ENCODE measurements at regions not wholly inside any gene's neighbourhood (a gene's known extent, or its start where the extent isn't known, plus 50 kb on each side); places are given as distances from the start of the nearest gene placed in this dataset.

DNA sequence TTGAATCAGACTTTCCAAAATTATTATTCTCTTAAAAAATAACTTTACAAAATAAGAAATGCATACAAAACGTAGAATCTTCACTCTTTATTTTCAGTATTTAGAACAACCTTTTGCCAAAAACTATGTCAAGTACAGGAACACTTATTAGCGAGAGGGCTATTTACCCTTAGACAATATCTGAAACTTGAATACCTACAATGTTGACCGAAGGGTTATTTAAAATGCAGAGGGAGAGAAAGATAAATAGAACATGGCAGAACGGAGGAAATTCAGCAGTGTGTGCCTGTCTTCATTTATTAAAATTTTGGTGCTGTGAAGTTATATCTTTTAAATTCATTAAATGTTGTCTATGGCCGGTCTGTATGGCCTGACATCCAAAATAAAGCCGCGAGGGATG is 198.8 kb downstream of the EFNB2 start:
- intact Hi-C loops (cut with micrococcal nuclease) = no loop called here
- no peak overlapping the region for H3K4me3 ChIP-seq
- no peak for TF ChIP-seq CTCF (IDR thresholded peaks at IDR 0.05; ENCODE audit: borderline replicate concordance)
- no peak overlapping the region for H3K27ac ChIP-seq (replicated peaks)
- H3K4me1 ChIP-seq = no peaks in the 10 kb centered on the region
- H3K27me3 ChIP-seq (ENCODE audit: low read depth) = no peaks in the 10 kb centered on the region
- no peak for DNase-seq
- no peaks in the 10 kb centered on the region for H3K36me3 ChIP-seq
- peaks cover 20% of the 10 kb centered on the region for H3K9me3 ChIP-seq (replicated peaks)

GRCh38 chr13:106332621-106333020 is 202.8 kb downstream of the EFNB2 start:
- no peak overlapping the region for H3K27ac ChIP-seq (replicated peaks)
- TF ChIP-seq CTCF (IDR thresholded peaks at IDR 0.05; ENCODE audit: borderline replicate concordance) = no peak
- H3K36me3 ChIP-seq = no peaks in the 10 kb centered on the region
- no peak overlapping the region for H3K4me3 ChIP-seq
- no peaks in the 10 kb centered on the region for H3K4me1 ChIP-seq
- H3K27me3 ChIP-seq (ENCODE audit: low read depth) = no peaks in the 10 kb centered on the region
- intact Hi-C loops (cut with micrococcal nuclease) = no loop called here
- no peaks in the 10 kb centered on the region for H3K9me3 ChIP-seq (replicated peaks)
- no peak for DNase-seq

GRCh38 chr13:106331116-106331515 is 204.3 kb downstream of the EFNB2 start:
- intact Hi-C loops (cut with micrococcal nuclease) = no loop called here
- no peak for TF ChIP-seq CTCF (IDR thresholded peaks at IDR 0.05; ENCODE audit: borderline replicate concordance)
- no peaks in the 10 kb centered on the region for H3K27me3 ChIP-seq (ENCODE audit: low read depth)
- no peak overlapping the region for H3K27ac ChIP-seq (replicated peaks)
- no peaks in the 10 kb centered on the region for H3K4me1 ChIP-seq
- no peaks in the 10 kb centered on the region for H3K36me3 ChIP-seq
- H3K9me3 ChIP-seq (replicated peaks) = no peaks in the 10 kb centered on the region
- no peak overlapping the region for H3K4me3 ChIP-seq
- no peak for DNase-seq

GRCh38 chr13:106329941-106330340 is 205.5 kb downstream of the EFNB2 start:
- no peak overlapping the region for H3K27ac ChIP-seq (replicated peaks)
- H3K9me3 ChIP-seq (replicated peaks) = no peaks in the 10 kb centered on the region
- DNase-seq = no peak
- H3K36me3 ChIP-seq = no peaks in the 10 kb centered on the region
- no peak for TF ChIP-seq CTCF (IDR thresholded peaks at IDR 0.05; ENCODE audit: borderline replicate concordance)
- H3K4me3 ChIP-seq = no peak overlapping the region
- no peaks in the 10 kb centered on the region for H3K27me3 ChIP-seq (ENCODE audit: low read depth)
- H3K4me1 ChIP-seq = no peaks in the 10 kb centered on the region
- intact Hi-C loops (cut with micrococcal nuclease) = no loop called here

DNA sequence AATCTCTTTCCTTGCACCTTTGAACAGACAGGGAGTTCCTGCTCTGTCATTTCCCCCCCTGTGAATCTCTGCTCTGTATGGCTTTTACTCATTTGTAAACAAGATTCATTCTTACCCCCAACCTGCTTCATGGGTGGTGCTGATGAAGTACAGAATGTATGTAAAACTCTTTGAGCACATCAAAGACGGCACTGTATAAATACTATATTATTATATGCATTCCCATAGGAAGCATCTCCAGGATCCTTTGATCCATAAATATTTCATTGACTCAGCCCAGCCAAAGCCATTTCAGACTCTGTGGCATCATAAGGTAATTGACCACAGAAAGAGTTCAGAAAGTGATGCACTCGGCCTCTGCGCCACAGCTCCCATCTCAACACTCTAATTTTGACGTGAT is 208.7 kb downstream of the EFNB2 start:
- no peak for TF ChIP-seq CTCF (IDR thresholded peaks at IDR 0.05; ENCODE audit: borderline replicate concordance)

GRCh38 chr13:106324444-106324843 is 211.0 kb downstream of the EFNB2 start:
- no peak for TF ChIP-seq CTCF (IDR thresholded peaks at IDR 0.05; ENCODE audit: borderline replicate concordance)
- intact Hi-C loops (cut with micrococcal nuclease) = no loop called here
- Histone ChIP-seq H3K27me3 (ENCODE audit: low read depth) (no peaks in the 10 kb centered on the region), H3K9me3 (replicated peaks) (peaks cover 27% of the 10 kb centered on the region), H3K4me3 (no peak overlapping the region), H3K27ac (replicated peaks) (no peak overlapping the region), H3K4me1 (no peaks in the 10 kb centered on the region), H3K36me3 (no peaks in the 10 kb centered on the region)
- DNase-seq = no peak

More for the DNA sequence above, 208.7 kb downstream of the EFNB2 start:
- Histone ChIP-seq H3K9me3 (replicated peaks) (peaks cover 22% of the 10 kb centered on the region), H3K4me3 (no peak overlapping the region), H3K27ac (replicated peaks) (no peak overlapping the region), H3K36me3 (no peaks in the 10 kb centered on the region), H3K4me1 (no peaks in the 10 kb centered on the region), H3K27me3 (ENCODE audit: low read depth) (no peaks in the 10 kb centered on the region)
- no peak for DNase-seq
- intact Hi-C loops (cut with micrococcal nuclease) = no loop called here
